KMS-11 (cell line): ENCODE measurements at regions not wholly inside any gene's neighbourhood (a gene's known extent, or its start where the extent isn't known, plus 50 kb on each side); places are given as distances from the start of the nearest gene placed in this dataset.
"Not testable (repeated sequence)": the region's sequence is repeated elsewhere in the genome, so short reads cannot be mapped to it uniquely, and the experiment has no call there.

Experiments
- H2AFZ ChIP-seq: fragments of 200-600 bp; sonication (generic); 2 replicates; pipeline ENCODE4 v1.6.1; 2016; ENCODE audit warnings: antibody characterized with exemption, mixed run types, low read depth
- H3K27ac ChIP-seq: fragments of 200-600 bp; sonication (generic); 2 replicates; pipeline ENCODE4 v1.6.1; 2016; ENCODE audit warnings: mild to moderate bottlenecking, mixed run types
- H3K27me3 ChIP-seq: fragments of 200-600 bp; sonication (generic); 2 replicates; pipeline ENCODE4 v1.6.1; 2017; ENCODE audit warnings: mild to moderate bottlenecking, low read depth, mixed run types, moderate library complexity; ENCODE audit not compliant: insufficient read depth
- H3K36me3 ChIP-seq: fragments of 200-600 bp; sonication (generic); 2 replicates; pipeline ENCODE4 v1.6.1; 2017; ENCODE audit warnings: mild to moderate bottlenecking, mixed run types; ENCODE audit not compliant: insufficient read depth
- H3K4me1 ChIP-seq: fragments of 200-600 bp; sonication (generic); 2 replicates; pipeline ENCODE4 v1.6.1; 2016; ENCODE audit warnings: mild to moderate bottlenecking, low read depth, mixed run types; ENCODE audit not compliant: poor library complexity, severe bottlenecking
- H3K4me2 ChIP-seq: fragments of 200-600 bp; sonication (generic); 2 replicates; pipeline ENCODE4 v1.7.0; 2016; ENCODE audit warnings: mild to moderate bottlenecking, mixed run types
- H3K4me3 ChIP-seq: fragments of 200-600 bp; sonication (generic); IDR thresholded peaks from 2 replicates; pipeline ENCODE4 v1.6.1; 2017; ENCODE audit warnings: low read depth, low read length, mixed read lengths; ENCODE audit not compliant: insufficient read depth
- H3K79me2 ChIP-seq: fragments of 200-600 bp; sonication (generic); 2 replicates; pipeline ENCODE4 v1.6.1; 2016; ENCODE audit warnings: low read depth, mixed run types; ENCODE audit not compliant: insufficient read depth
- H3K9ac ChIP-seq: fragments of 200-600 bp; sonication (generic); 2 replicates; pipeline ENCODE4 v1.6.1; 2016; ENCODE audit warnings: mild to moderate bottlenecking, mixed run types
- H4K20me1 ChIP-seq: fragments of 200-600 bp; sonication (generic); 2 replicates; pipeline ENCODE4 v1.6.1; 2016; ENCODE audit warnings: mild to moderate bottlenecking, mixed run types; ENCODE audit not compliant: insufficient read depth
- CTCF ChIP-seq: fragments of 200-600 bp; sonication (generic); conservative IDR thresholded peaks from 2 replicates; pipeline ENCODE4 v1.6.1; 2017; ENCODE audit warnings: low read depth, mild to moderate bottlenecking, antibody characterized with exemption, low read length, moderate library complexity, mixed read lengths

GRCh38 chr3:20482350-20482749 is 296.3 kb upstream of the SGO1 start:
- no peaks in the 10 kb centered on the region for H3K36me3 ChIP-seq

GRCh38 chr3:20480786-20481365 is 294.9 kb upstream of the SGO1 start:
- Histone ChIP-seq H3K4me1 (no peaks in the 10 kb centered on the region), H3K4me2 (no peak overlapping the region), H3K9ac (no peak overlapping the region), H3K79me2 (no peaks in the 10 kb centered on the region), H3K27ac (no peak overlapping the region), H3K4me3 (no peak overlapping the region), H3K27me3 (no peaks in the 10 kb centered on the region), H4K20me1 (no peaks in the 10 kb centered on the region), H3K36me3 (no peaks in the 10 kb centered on the region), H2AFZ (no peak overlapping the region)
- no peak for TF ChIP-seq CTCF

More at GRCh38 chr3:20482350-20482749, 296.3 kb upstream of the SGO1 start:
- Histone ChIP-seq H3K4me2 (no peak overlapping the region), H3K79me2 (no peaks in the 10 kb centered on the region), H3K4me1 (no peaks in the 10 kb centered on the region), H3K27ac (no peak overlapping the region), H2AFZ (no peak overlapping the region), H3K27me3 (no peaks in the 10 kb centered on the region), H4K20me1 (no peaks in the 10 kb centered on the region), H3K4me3 (no peak overlapping the region), H3K9ac (no peak overlapping the region)
- TF ChIP-seq CTCF: no peak

- Histone ChIP-seq H3K9ac (no peak overlapping the region), H4K20me1 (no peaks in the 10 kb centered on the region), H3K36me3 (no peaks in the 10 kb centered on the region), H3K79me2 (no peaks in the 10 kb centered on the region), H3K4me1 (no peaks in the 10 kb centered on the region), H2AFZ (no peak overlapping the region), H3K27me3 (no peaks in the 10 kb centered on the region), H3K4me3 (no peak overlapping the region), H3K4me2 (no peak overlapping the region), H3K27ac (no peak overlapping the region)
- TF ChIP-seq CTCF: no peak
These were observed 292.4 kb upstream of the SGO1 start for GRCh38 chr3:20478436-20478835.

GRCh38 chr3:20464237-20464636 is 278.2 kb upstream of the SGO1 start:
- H3K27me3 ChIP-seq, H3K9ac ChIP-seq, H2AFZ ChIP-seq, H3K79me2 ChIP-seq, H4K20me1 ChIP-seq, H3K4me2 ChIP-seq, H3K4me3 ChIP-seq, H3K4me1 ChIP-seq, H3K36me3 ChIP-seq, H3K27ac ChIP-seq: not testable (repeated sequence)

- H3K4me2 ChIP-seq: no peak overlapping the region
- TF ChIP-seq CTCF: no peak
- H3K79me2 ChIP-seq: no peaks in the 10 kb centered on the region
These were observed 276.7 kb upstream of the SGO1 start for GRCh38 chr3:20462723-20463122.

More at GRCh38 chr3:20462723-20463122, 276.7 kb upstream of the SGO1 start:
- H4K20me1 ChIP-seq: no peaks in the 10 kb centered on the region
- no peaks in the 10 kb centered on the region for H3K4me1 ChIP-seq
- H3K4me3 ChIP-seq: no peak overlapping the region
- no peak overlapping the region for H3K9ac ChIP-seq
- no peak overlapping the region for H3K27ac ChIP-seq
- no peaks in the 10 kb centered on the region for H3K36me3 ChIP-seq
- no peak overlapping the region for H2AFZ ChIP-seq
- H3K27me3 ChIP-seq: no peaks in the 10 kb centered on the region
